Pulmonary artery endothelial cell (primary cell): ENCODE measurements at regions not wholly inside any gene's neighbourhood (a gene's known extent, or its start where the extent isn't known, plus 50 kb on each side); places are given as distances from the start of the nearest gene placed in this dataset.
"Not testable (repeated sequence)": the region's sequence is repeated elsewhere in the genome, so short reads cannot be mapped to it uniquely, and the experiment has no call there.

Source experiments
- DNase-seq: peaks from one replicate; pipeline ENCODE4 v3.0.0-alpha.2; 2011; ENCODE audit warnings: low read depth, low spot score

- DNase-seq: no peak
Observed at GRCh38 chr2:234802071-234802844, 149.6 kb upstream of the SH3BP4 start.

- no peak for DNase-seq
Observed at GRCh38 chr2:234797566-234798250, 154.1 kb upstream of the SH3BP4 start.

DNA sequence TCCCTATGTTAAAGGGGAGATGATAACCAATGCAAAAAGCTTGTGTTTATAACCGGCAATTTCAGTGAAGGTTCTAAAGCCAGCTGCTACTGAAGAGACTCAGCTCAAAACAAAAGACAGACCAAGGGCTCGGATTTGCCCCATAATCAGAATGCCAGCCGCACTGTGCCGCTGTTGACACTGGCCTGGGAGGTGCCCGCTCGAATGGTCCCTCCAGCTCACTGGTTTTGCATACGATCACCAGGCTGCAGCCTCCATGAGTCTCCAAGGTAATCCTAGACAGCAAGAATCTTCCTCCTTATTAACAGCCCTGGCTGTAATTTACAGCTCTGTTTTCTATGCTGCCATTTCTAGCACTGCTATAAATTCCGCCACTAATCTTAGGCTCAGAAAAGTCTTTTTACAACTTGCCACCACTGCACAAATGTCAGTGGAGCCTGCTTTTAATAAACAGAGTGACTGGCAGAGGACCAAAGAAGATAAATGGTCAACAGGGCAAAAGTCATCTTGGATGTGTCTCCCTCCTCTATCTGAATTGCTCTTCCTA lies 155.7 kb upstream of the SH3BP4 start:
- DNase-seq: no peak

DNA sequence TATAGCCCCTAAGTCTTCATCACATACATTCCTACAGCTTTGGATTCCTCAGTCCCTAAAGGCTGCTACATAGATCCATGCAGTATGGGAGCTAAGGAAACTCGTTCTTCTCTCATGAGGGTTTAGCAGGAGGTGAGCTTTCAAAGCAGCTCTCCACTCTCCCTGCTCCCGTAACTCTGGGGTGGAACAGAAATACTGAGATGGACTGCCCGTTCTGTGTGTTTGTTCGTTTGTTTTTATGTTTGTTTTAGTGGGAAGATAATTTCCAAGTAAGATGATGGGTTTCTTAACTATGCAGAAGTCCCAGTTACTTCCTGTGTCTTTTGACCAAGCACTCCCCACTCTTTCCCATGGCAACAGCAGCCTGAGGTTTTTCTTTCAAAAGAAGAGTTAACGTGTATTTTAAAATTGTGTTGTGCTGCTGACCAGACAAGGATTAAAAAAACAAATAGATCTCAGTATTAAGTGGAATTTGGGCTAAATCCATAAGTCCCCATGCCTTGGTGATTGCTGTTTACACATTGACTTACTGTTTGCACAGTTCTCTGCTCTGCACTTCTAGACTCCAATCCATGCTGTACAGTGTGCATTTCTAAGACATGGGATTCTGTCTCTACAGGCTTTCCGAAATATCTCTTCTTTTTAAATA lies 156.4 kb upstream of the SH3BP4 start:
- DNase-seq: no peak

DNA sequence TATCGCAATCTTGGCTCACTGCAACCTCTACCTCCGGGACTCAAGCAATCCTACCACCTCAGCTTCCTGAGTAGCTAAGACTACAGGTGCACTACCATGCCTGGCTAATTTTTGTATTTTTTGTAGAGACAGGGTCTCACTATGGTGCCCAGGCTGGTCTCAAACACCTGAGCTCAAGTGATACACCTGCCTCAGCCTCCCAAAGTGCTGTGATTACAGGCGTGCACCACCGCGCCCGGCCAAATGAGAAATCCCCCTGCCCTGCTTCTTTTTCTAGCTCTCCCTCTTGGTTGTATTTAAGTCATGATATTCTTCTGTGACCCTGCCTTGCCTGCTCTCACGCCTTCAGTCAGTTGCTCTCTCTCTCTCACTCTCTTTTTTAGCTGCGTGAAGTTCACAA lies 157.0 kb upstream of the SH3BP4 start:
- DNase-seq: no peak

DNA sequence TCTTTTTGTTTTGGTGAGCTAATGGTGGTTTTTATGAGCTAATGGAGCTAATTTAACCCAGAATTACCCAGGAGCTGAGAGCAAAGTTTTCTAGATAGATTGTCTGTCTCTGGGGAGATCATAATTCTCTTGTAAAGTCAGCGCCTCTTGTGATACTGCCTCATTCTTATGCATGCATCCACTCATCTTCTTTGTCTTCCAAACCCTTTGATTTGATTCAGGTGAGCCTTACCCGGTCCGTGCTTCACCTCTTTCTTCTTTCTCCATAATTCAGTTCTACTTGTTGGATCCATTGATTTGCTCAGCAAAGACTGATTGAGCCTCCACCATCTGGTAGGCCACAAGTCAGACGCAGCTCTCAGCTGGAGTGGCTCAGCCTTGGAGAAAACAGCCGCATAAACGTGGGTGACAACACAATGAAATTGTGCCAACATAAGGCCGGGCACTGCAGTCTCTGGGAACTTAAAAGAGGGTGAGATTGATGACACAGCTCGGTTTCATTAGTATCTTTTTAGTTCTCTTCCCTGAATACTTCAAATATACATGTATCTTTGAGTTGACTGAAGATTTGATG lies 158.5 kb upstream of the SH3BP4 start:
- DNase-seq: no peak

GRCh38 chr2:234792621-234793022 lies 159.2 kb upstream of the SH3BP4 start:
- no peak for DNase-seq

- not testable (repeated sequence) for DNase-seq
Observed at GRCh38 chr2:234792096-234792495, 159.7 kb upstream of the SH3BP4 start.

GRCh38 chr2:234790380-234790779 lies 161.4 kb upstream of the SH3BP4 start:
- DNase-seq: no peak

GRCh38 chr2:234789556-234790325 lies 162.1 kb upstream of the SH3BP4 start:
- DNase-seq: no peak

DNA sequence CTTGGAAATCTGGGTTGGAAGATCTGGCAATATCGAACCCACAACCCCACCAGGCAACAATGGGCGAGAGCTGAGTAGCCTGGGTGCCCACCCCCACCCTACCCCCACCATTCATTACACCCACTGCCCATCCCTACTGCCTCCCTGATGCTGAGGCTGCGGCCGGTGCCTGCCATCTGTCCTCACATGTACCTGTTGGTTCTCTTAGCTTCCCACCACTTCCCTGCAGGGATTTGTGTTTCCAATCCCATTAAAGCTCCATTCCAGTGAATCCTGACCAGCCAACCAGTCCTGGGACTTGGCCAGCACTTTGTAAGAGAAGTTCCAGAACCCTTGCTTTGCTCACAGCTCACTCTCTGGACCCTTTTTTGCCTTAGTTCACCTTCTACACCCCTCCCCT lies 163.0 kb upstream of the SH3BP4 start:
- DNase-seq: no peak

DNA sequence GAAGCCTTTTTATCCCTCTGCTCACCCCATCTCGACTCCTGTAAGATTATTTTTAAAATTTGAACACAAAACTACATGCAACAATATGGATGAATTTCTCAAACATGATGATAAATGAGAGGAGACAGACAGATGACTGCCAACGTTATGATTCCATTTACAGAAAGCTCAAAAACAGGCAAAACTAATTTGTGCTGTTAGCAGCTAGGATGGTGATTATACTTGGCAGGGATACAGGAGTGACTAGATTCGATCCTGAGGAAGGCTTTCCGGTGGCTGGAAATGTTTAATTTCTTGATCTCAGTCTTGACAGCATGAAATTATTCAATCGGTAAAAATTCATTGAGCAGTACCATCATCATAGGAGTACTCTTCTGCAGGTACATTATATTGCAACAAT lies 163.4 kb upstream of the SH3BP4 start:
- DNase-seq: no peak

DNA sequence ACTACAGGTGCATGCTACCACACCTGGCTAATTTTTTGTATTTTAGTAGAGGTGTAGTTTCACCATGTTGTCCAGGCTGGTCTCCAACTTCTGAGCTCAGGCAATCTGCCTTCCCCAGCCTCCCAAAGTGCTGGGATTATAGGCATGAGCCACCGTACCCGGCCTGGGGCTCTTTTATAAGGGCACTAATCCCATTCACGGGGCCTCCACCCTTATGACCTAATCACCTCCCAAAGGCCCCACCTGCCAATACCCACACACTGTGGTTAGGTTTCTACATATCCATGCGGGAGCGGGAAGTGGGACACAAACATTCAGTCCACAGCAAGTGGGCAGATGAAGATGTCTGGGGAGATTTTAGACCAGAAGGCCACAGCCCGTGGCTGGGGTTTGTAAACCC lies 164.7 kb upstream of the SH3BP4 start:
- no peak for DNase-seq

- DNase-seq: no peak
Observed at GRCh38 chr2:234773764-234774409, 177.9 kb upstream of the SH3BP4 start.

GRCh38 chr2:234773129-234773528 lies 178.7 kb upstream of the SH3BP4 start:
- DNase-seq: no peak

DNA sequence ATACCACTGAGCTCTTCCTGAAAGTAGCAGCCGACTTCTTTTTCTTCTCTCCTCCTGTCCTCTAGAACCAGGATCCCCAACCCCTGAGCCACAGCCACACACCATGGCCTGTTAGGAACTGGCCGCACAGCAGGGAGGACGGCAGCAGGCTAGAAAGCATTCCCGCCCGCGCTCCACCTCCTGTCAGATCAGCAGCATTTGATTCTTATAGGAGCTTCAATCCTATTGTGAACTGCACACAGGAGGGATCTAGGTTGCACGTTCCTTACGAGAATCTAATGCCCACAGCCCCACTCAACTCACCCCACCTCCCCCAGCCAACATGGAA lies 179.1 kb upstream of the SH3BP4 start:
- no peak for DNase-seq

DNA sequence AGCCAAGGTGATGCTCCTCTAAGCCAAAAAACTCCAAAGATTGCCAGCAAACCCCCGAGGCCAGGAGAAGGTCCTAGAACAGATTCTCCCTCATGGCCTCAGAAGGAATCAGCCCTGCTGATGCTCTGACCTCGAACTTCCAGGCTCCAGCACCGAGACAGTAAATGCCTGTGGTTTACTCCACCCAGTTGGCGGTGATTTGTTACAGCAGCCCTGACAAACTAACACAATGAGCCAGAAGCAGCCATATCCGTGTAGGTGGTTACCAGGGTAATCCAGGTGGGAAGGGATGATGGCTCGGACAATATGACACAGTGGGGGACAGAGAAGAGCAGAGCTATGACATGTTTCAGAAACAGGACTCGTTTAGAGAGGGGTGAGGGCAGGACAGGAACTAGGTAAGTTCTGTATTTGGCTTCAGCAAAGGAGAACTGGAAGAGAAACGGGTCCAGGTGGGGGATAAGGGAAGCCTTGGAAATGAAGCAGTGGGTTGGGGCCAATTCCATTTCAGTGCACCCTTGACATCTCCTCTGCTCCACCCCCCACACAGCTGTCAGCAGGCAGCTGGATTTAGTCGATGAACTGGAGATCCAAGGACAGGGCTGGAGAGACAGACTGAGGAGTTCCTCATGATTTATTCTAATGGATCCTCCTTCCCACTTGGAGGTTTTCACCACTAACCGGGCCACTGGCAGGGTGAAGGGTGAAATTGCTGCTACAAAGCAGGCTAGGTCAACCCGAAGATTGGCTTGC lies 179.7 kb upstream of the SH3BP4 start:
- no peak for DNase-seq

DNA sequence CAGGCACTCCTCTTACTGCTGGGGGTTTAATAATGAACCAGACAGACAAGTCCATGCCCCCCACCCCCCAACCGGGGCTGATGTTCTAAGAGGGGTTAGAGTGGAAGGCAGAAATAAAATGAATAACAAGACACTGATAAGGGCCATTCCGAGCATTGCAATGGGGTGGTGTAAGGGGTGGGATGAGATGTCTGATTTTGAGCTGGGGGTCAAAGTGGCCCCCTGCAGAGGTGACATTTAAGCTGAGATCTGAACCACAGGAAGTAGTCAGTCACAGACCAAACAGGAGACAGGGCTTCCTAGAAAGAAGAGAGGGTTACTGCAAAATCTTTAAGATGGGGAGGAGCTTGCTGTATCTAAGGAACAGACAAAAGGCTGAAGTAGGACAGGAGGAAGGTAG lies 180.6 kb upstream of the SH3BP4 start:
- DNase-seq: no peak

- DNase-seq: no peak
Observed at GRCh38 chr2:234770715-234771141, 181.1 kb upstream of the SH3BP4 start.

DNA sequence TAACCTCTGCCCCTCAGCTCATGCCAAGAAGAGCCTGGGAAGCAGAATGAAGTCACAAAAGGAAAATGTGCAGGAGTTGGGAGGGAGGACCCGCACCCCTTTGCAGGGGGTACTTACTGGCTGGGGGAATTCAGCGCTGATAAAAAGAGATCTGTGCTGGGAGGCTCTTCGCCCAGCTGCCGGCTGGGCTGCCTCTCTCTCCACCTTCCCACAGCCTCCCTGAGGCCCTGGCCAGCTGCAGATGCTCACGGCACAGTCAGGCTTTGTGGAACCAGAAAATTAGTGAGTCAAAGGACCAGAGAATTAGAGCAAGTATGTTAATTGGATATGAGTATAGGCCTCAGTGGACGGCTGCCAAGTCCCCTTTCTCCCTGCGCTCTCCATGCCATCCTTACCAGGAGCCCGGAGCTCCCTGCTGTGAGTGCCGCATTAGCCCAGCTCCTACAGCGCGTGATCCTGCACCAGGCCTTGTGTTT lies 181.7 kb upstream of the SH3BP4 start:
- DNase-seq: no peak
